Esophagus muscularis mucosa (tissue), 4 donors: ENCODE measurements at regions not wholly inside any gene's neighbourhood (a gene's known extent, or its start where the extent isn't known, plus 50 kb on each side); places are given as distances from the start of the nearest gene placed in this dataset.

Experiments used
- DNase-seq: peaks from one replicate; pipeline ENCODE4 v3.0.0-alpha.2; 2017; ENCODE audit errors: extremely low spot score
- H3K27ac ChIP-seq, 4 donors: fragments of 200-600 bp; sonication (generic); replicated peaks in 1 of 4; 1 replicate in 3 of 4; 2 replicates in 1 of 4; pipeline ENCODE4 v1.5.1; 2016 to 2019; ENCODE audit warnings: mild to moderate bottlenecking in 1 of 4
- H3K27me3 ChIP-seq, 4 donors: fragments of 200-600 bp; sonication (generic); one replicate each; pipeline versions ENCODE4 v1.5.1 to v1.6.0; 2016 to 2019
- H3K36me3 ChIP-seq, 4 donors: fragments of 200-600 bp; sonication (generic); one replicate each; pipeline ENCODE4 v1.5.1; 2016 to 2019
- H3K4me1 ChIP-seq, 4 donors: fragments of 200-600 bp; sonication (generic); one replicate each; pipeline ENCODE4 v1.5.1; 2016 to 2019
- H3K4me3 ChIP-seq, 4 donors: fragments of 200-600 bp; sonication (generic); 1 replicate in 2 of 4; 2 replicates in 2 of 4; pipeline ENCODE4 v1.5.1; 2016 to 2019; ENCODE audit warnings: mild to moderate bottlenecking in 4 of 4, moderate library complexity in 1 of 4
- H3K9me3 ChIP-seq, 4 donors: fragments of 200-600 bp; sonication (generic); 1 replicate in 3 of 4; 2 replicates in 1 of 4; pipeline ENCODE4 v1.5.1; 2016 to 2019
- CTCF ChIP-seq, 3 experiments: fragments of 200-600 bp in 2 of 3; fragments of 450-650 bp in 1 of 3; sonication (generic) in 2 of 3; IDR thresholded peaks; one replicate each; pipeline ENCODE4 v1.5.1; 2017 to 2019; ENCODE audit warnings: antibody characterized with exemption in 3 of 3, mild to moderate bottlenecking in 2 of 3, moderate library complexity in 1 of 3
- EP300 ChIP-seq: sonication (generic); formaldehyde crosslinking; IDR thresholded peaks from one replicate; pipeline ENCODE4 v1.6.1; 2017; ENCODE audit warnings: antibody characterized with exemption
- POLR2A ChIP-seq: fragments of 450-650 bp; IDR thresholded peaks from one replicate; pipeline ENCODE4 v1.6.1; 2017; ENCODE audit warnings: antibody characterized with exemption, moderate library complexity, mild to moderate bottlenecking, low read depth
- POLR2AphosphoS5 ChIP-seq, 2 donors: sonication (generic); formaldehyde crosslinking; IDR thresholded peaks; one replicate each; pipeline ENCODE4 v1.6.1; 2017; ENCODE audit warnings: antibody characterized with exemption in 2 of 2
- WGBS: methylation state at CpG from one replicate; pipeline ENCODE4 v1.1.5; 2018; 5-methylcytosine and 5-hydroxymethylcytosine counted together
- intact Hi-C: fragments of 100-400 bp; cut with DNase I; formaldehyde crosslinking; loops from one replicate; pipeline ENCODE4 v1.15.1; 2023

GRCh38 chr20:17795003-17795402 is 95.2 kb downstream of the BANF2 start:
- Histone ChIP-seq H3K9me3 (no peaks in the 10 kb centered on the region), H3K4me3 (no peak overlapping the region), H3K4me1 (peaks cover 13 to 24% (median 22%) of the 10 kb centered on the region in 4 donors), H3K36me3 (no peaks in the 10 kb centered on the region), H3K27me3 (no peaks in the 10 kb centered on the region), H3K27ac (peak overlapping the region; percentile 59 to 73 (median 66))
- no peak for DNase-seq
- TF ChIP-seq CTCF (IDR thresholded peaks at IDR 0.05) = no peak
- no peak for TF ChIP-seq POLR2AphosphoS5 (IDR thresholded peaks at IDR 0.05)
- no peak for TF ChIP-seq POLR2A
- TF ChIP-seq EP300 = no peak
- intact Hi-C loops = no loop called here

GRCh38 chr20:17794400-17794799 is 94.6 kb downstream of the BANF2 start:
- WGBS = 87% methylated on average over 3 of the region's 3 CpGs
- no peak for DNase-seq

DNA sequence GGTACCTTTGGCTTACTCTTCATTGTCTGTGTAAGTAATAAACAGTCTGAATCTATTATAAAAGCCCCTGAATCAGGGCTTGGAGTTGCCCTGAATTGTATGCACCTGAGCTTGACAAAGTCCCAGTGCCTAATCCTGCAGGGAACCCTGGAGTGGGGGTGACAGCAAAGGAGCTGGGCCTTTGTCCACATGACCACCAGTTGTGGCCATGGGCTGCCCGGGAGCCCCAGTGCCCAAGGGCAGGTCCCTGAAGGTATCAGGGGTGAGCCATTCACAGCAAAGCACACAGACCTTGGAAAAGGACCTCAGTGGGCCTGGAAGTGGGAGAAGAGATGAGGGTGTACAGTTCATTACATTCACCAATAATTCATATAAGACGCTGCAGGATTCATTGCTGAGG is 94.2 kb downstream of the BANF2 start:
- no peaks in the 10 kb centered on the region for H3K36me3 ChIP-seq
- no peak overlapping the region for H3K4me3 ChIP-seq
- peaks cover 13 to 24% (median 22%) of the 10 kb centered on the region in 4 donors for H3K4me1 ChIP-seq
- no peaks in the 10 kb centered on the region for H3K27me3 ChIP-seq
- intact Hi-C loops = no loop called here
- H3K9me3 ChIP-seq = no peaks in the 10 kb centered on the region
- H3K27ac ChIP-seq = no peak overlapping the region
- no peak for TF ChIP-seq POLR2A
- no peak for TF ChIP-seq EP300
- TF ChIP-seq CTCF (IDR thresholded peaks at IDR 0.05) = no peak
- TF ChIP-seq POLR2AphosphoS5 (IDR thresholded peaks at IDR 0.05) = no peak
- WGBS = 95% methylated on average over 2 of the region's 2 CpGs
- DNase-seq = no peak

More at GRCh38 chr20:17794400-17794799, 94.6 kb downstream of the BANF2 start:
- no peak overlapping the region for H3K4me3 ChIP-seq
- no peaks in the 10 kb centered on the region for H3K27me3 ChIP-seq
- H3K36me3 ChIP-seq = no peaks in the 10 kb centered on the region
- no peak overlapping the region for H3K27ac ChIP-seq
- peaks cover 13 to 24% (median 22%) of the 10 kb centered on the region in 4 donors for H3K4me1 ChIP-seq
- intact Hi-C loops = no loop called here
- H3K9me3 ChIP-seq = no peaks in the 10 kb centered on the region
- TF ChIP-seq POLR2AphosphoS5 (IDR thresholded peaks at IDR 0.05) = peak in 1 of 2 donors; percentile 12
- TF ChIP-seq CTCF (IDR thresholded peaks at IDR 0.05) = peak in 1 of 3 experiments; percentile 28
- no peak for TF ChIP-seq POLR2A
- no peak for TF ChIP-seq EP300

- TF ChIP-seq POLR2A (no peak), EP300 (no peak), CTCF (IDR thresholded peaks at IDR 0.05) (no peak), POLR2AphosphoS5 (IDR thresholded peaks at IDR 0.05) (no peak)
- Histone ChIP-seq H3K27ac (no peak overlapping the region), H3K27me3 (no peaks in the 10 kb centered on the region), H3K9me3 (no peaks in the 10 kb centered on the region), H3K4me1 (peaks cover 1 to 25% (median 19%) of the 10 kb centered on the region in 4 donors), H3K36me3 (no peaks in the 10 kb centered on the region), H3K4me3 (no peak overlapping the region)
- no peak for DNase-seq
- 88% methylated on average over 4 of the region's 4 CpGs for WGBS
- intact Hi-C loops = no loop called here
Observed at GRCh38 chr20:17790296-17790695, 90.5 kb downstream of the BANF2 start.

- TF ChIP-seq CTCF (IDR thresholded peaks at IDR 0.05) (no peak), EP300 (no peak), POLR2A (no peak), POLR2AphosphoS5 (IDR thresholded peaks at IDR 0.05) (no peak)
- H3K27me3 ChIP-seq = no peaks in the 10 kb centered on the region
- no peak for DNase-seq
- no peak overlapping the region for H3K27ac ChIP-seq
- no peak overlapping the region for H3K4me3 ChIP-seq
- WGBS = 95% methylated on average over 1 of the region's 1 CpG
- H3K36me3 ChIP-seq = no peaks in the 10 kb centered on the region
- H3K4me1 ChIP-seq = peaks cover 0 to 13% (median 10%) of the 10 kb centered on the region in 4 donors
- H3K9me3 ChIP-seq = no peaks in the 10 kb centered on the region
- intact Hi-C loops = no loop called here
Observed at GRCh38 chr20:17787816-17788215, 88.0 kb downstream of the BANF2 start.
